ENCODE measurements at regions not wholly inside any gene's neighbourhood (a gene's known extent, or its start where the extent isn't known, plus 50 kb on each side); places are given as distances from the start of the nearest gene placed in this dataset.
"Not testable (repeated sequence)": the region's sequence is repeated elsewhere in the genome, so short reads cannot be mapped to it uniquely, and the experiment has no call there.

DNA sequence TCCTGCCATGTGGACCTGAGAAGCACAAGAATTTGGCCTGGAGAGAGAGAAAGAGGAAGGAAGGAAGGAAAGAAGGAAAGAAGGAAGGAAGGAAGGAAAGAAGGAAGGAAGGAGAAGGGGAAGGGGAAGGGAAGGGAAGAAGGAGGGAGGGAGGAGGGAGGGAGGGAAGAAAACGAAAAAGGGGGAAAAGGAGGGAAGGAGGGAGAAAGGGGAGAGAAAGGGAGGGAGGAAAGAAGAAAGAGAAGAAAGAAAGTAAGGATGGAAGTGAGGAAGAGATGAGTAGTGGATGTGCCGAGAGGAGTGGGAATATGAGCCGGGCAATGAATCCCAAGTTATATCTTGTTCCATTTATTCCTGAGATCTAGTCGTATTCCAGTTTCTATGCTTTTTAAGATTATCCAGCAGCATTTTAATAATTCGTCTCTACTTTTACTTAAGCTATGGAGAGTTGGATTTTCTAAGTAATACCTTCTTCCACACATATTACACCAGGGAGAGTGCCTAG lies 247.8 kb downstream of the TDRD15 start:
- intact Hi-C loops (cut with DNase I) = no loop called here
- DNase-seq (ENCODE audit: low spot score) = no peak

GRCh38 chr2:21372654-21373053 lies 248.9 kb downstream of the TDRD15 start:
- intact Hi-C loops (cut with DNase I) = no loop called here
- DNase-seq (ENCODE audit: low spot score) = no peak

GRCh38 chr2:21376864-21377263 lies 253.1 kb downstream of the TDRD15 start:
- no peak for DNase-seq (ENCODE audit: low spot score)
- intact Hi-C loops (cut with DNase I) = no loop called here

GRCh38 chr2:21379140-21379539 lies 255.4 kb downstream of the TDRD15 start:
- intact Hi-C loops (cut with DNase I) = no loop called here

DNA sequence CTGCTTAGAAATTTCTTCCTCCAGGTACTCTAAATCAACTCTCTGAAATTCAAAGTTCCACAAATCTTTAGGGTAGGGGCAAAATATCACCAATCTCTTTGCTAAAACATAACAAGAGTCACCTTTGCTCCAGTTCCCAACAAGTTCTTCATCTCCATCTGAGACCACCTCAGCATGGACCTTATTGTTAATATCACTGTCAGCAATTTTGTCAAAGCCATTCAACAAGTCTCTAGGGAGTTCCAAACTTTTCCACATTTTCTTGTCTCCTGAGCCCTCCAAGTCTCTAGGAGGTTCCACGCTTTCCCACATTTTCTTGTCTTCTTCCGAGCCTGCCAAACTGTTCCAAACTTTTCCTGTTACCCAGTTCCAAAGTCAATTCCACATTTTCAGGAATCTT lies 255.9 kb downstream of the TDRD15 start:
- DNase-seq (ENCODE audit: low spot score); intact Hi-C loops (cut with DNase I): not testable (repeated sequence)

More at GRCh38 chr2:21379140-21379539, 255.4 kb downstream of the TDRD15 start:
- no peak for DNase-seq (ENCODE audit: low spot score)

DNA sequence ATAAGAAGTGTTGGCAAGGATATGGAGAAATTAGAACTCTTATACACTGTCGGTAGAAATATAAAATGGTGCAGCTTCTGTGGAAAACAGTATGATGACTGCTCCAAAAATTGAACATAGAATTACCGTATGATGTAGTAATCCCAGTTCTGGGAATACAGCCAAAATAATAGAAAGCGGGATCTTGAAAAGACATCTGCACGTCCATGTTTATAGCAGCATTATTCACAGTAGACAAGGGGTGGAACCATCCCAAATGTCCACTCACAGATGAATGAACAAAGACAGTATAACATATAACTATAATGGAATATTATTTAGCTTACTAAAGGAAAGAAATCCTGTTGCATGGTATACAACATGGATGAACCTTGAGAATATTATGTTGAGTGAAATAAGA lies 257.7 kb downstream of the TDRD15 start:
- intact Hi-C loops (cut with DNase I) = no loop called here
- no peak for DNase-seq (ENCODE audit: low spot score)

- intact Hi-C loops (cut with DNase I) = no loop called here
- no peak for DNase-seq (ENCODE audit: low spot score)
Observed at GRCh38 chr2:21382701-21383520, 259.1 kb downstream of the TDRD15 start.

DNA sequence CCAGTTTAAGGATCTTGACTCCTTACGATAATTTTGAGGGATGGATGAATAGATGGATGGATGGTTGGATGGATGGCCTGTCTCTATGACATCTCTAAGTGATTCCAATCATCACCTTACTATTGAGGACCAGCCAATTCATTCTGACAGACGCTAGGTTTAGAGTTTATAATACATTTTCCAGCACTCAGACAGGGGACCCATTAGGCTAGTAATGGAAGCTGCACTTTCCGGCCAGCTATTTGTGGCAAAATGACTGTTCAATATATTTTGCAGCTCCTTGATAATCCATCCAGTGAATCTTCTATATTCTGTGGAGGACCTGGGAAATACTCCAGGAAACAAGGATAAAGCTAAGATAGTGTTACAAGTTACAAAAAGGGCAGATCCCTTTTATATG lies 262.9 kb downstream of the TDRD15 start:
- DNase-seq (ENCODE audit: low spot score) = no peak
- intact Hi-C loops (cut with DNase I) = no loop called here

GRCh38 chr2:21392649-21393048 lies 268.9 kb downstream of the TDRD15 start:
- no peak for DNase-seq (ENCODE audit: low spot score)
- intact Hi-C loops (cut with DNase I) = no loop called here

DNA sequence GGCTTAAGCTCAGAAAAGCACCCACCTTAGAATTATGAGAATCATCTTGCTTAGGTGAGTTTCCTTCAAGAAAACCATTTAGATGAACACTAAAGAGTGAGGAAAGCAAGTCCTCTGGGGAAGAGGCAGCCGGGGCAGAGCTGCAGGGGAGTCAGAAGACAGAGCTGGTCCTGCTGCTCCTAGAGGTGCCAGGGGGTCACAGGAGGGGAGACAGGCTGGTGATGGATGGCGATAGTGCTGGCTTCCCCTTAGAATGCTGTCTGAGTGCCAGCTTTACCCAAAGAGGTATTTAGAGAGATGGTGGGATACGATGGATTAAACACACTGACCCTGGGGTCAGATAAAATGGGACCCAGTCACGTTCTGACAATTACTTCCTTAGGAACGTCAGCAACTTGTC lies 269.4 kb downstream of the TDRD15 start:
- no peak for DNase-seq (ENCODE audit: low spot score)
- intact Hi-C loops (cut with DNase I) = no loop called here

- DNase-seq (ENCODE audit: low spot score) = no peak
- intact Hi-C loops (cut with DNase I) = no loop called here
Observed at GRCh38 chr2:21395366-21395765, 271.6 kb downstream of the TDRD15 start.

DNA sequence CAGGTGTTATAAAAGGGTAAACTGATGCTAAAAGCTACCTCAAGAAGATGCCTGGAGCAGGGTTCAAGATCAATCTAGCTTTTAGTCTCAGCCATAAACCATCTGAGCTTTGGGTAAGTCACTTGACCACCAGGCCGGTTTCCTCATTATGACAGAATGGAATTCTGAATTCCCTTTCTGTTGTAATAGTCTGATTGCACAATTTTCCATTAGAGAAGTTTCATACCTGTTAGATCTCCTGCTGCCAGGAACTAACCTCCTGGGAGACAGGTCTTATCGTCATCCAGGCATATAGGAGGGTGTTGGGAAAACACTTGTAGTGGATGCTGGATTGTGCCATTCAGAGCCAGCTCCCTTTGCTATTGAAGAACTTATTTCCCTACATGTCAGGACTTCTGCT lies 272.5 kb downstream of the TDRD15 start:
- DNase-seq (ENCODE audit: low spot score) = no peak
- intact Hi-C loops (cut with DNase I) = no loop called here

DNA sequence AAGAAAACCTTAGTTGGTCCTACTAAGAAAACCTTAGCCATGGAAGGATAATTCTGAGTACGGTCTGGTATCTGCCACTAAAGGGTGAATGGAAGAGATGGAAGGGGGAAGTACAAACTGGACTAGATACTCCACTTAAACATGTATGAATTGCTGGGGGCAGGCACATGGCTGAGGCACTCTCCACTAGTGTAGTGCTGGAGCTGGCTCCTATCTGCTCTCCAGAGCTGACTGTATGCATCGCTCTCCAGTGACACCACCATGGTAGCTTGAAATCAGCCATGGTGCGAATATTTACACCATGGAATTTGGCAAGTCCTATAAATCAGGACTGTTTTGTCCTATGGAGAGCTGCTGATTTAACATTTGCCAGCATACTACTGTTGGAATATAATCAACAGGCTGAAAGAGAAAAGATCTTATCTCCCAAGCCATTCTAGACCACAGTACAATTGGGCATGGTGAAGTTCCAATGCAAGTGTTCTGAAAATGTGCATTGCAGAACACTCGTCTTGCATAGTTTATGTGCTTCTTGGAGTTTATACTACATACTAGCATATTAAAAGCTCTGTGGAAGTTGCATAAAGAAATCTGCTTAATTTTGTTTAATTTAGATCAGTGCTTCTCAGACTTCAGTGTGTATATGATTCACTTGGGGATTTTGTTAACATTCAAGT lies 277.4 kb downstream of the TDRD15 start:
- DNase-seq (ENCODE audit: low spot score) = no peak
- intact Hi-C loops (cut with DNase I) = no loop called here

DNA sequence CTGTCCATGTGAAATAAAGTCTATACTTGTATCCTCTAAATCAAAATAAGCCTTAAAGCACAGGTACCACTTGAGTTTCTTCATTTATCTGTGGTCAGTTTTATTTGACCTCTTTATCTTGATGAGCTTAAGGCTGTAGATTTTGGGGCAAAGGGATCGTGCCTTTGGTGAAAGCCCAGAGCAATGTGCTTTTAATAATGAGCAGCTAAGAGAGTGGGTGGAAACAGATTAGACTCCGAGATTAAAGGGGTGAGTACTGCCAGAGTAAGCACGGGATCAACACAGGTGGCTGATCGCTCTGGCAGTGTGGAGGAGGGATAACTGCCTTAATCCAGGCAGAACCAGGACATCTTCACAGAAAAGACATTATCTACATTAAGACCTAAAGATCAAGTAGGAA lies 280.4 kb downstream of the TDRD15 start:
- intact Hi-C loops (cut with DNase I) = no loop called here
- no peak for DNase-seq (ENCODE audit: low spot score)

DNA sequence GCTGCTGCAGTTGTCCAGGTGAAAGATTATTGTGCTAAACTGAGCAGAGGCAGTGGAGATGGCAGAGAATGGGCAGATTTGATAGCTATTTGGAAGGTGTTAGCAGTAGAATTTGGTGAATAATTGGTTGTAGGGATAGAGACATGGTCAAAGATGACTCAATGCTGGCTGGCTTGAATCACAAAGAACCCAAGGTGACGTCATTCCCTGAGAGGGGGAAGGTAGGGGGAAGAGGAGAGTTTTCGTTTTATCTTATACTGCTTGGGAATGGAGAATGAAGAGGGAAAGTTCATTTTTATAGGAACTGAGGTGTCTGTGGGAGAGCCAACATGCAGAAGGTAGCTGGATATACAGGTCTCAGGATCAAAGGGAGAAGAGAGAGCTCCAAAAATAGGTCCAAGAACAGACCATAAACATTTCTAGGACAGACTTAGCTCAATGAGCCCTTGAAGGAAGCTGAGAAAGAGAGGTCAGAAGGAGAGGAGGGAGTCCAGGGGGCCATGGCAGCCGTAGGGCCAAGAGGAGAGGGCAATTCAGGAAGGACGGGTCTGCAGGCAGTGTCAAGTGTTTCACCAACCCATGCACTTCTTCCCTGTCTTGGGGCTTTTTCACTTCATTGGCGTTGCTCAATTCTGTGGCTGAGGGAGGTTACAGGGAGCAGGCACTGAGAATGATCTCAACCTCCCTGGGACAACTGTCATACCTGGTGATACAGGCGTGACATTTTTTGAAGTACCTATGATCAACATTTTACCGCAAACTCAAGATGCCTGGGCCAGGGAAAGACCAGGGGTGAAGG lies 281.3 kb downstream of the TDRD15 start:
- DNase-seq (ENCODE audit: low spot score) = no peak
- intact Hi-C loops (cut with DNase I) = no loop called here

GRCh38 chr2:21406386-21406785 lies 282.6 kb downstream of the TDRD15 start:
- no peak for DNase-seq (ENCODE audit: low spot score)
- intact Hi-C loops (cut with DNase I) = no loop called here

DNA sequence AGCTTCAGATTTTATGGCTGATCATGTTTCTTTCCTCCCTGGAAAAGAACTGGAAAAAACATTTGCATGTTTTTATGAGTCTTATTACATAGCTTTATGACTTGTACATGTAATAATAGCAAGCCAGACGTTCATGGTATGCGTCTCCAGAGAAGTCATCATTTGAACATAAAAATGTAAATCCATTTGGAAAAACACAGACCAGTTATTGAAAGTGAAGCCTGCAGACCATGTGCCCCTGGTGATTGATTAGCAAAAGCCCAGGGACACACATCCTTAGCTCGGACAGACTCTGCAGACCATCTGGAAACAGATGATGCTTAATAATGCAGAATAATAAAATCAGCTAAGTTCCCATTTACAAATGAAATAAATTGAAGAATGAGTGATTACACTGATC lies 283.1 kb downstream of the TDRD15 start:
- intact Hi-C loops (cut with DNase I) = no loop called here
- no peak for DNase-seq (ENCODE audit: low spot score)

- intact Hi-C loops (cut with DNase I) = no loop called here
- DNase-seq (ENCODE audit: low spot score) = no peak
Observed at GRCh38 chr2:21407851-21408250, 284.1 kb downstream of the TDRD15 start.

DNA sequence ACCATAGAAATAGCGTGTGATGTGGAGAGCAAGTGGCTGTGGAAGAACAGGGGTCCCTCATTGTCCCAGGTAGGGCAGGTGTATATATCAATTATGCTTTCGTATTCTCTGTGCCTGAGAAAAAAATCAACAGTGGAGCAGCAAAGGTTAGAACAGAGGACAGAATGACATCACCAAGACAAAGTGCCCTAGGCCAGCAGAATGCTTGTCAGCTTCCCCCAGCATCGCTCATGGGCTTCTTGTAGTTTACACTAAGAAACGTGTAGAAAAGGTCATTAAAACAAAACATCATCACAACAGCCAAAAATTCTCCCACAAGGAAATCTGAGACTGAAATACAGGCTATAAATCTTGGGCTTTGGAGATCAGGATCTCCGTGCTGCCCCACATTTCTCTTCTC lies 288.0 kb downstream of the TDRD15 start:
- DNase-seq (ENCODE audit: low spot score) = no peak
- intact Hi-C loops (cut with DNase I) = no loop called here

- DNase-seq (ENCODE audit: low spot score) = no peak
- intact Hi-C loops (cut with DNase I) = no loop called here
Observed at GRCh38 chr2:21412944-21413443, 289.2 kb downstream of the TDRD15 start.
